MCF 10A (cell line): ENCODE measurements at regions not wholly inside any gene's neighbourhood (a gene's known extent, or its start where the extent isn't known, plus 50 kb on each side); places are given as distances from the start of the nearest gene placed in this dataset.

ENCODE experiments used
- BruUV-seq: library from RNA; stranded (reverse); fragments of 400-500 nt; replicated peaks from 2 replicates; lab custom pipeline; 2021; lab: Mats Ljungman, UMichigan
- CTCF ChIA-PET: fragments of 300-600 bp; sonication (Branson Sonifier 250); formaldehyde crosslinking; extraction: SDS; loops from one replicate; lab custom pipeline; 2021; ENCODE audit warnings: antibody characterized with exemption, inconsistent platforms; lab: Yijun Ruan, JAX
- POLR2A ChIA-PET: fragments of 300-600, 350-650 bp; sonication (Branson Sonifier 250); formaldehyde crosslinking; extraction: SDS; loops from one replicate; lab custom pipeline; 2020; ENCODE audit warnings: antibody characterized with exemption, inconsistent platforms; lab: Yijun Ruan, JAX
- DNase-seq: peaks from one replicate; pipeline ENCODE4 v3.0.0-alpha.2; 2018; ENCODE audit not compliant: unreplicated experiment
- H3K27ac Mint-ChIP-seq: one replicate; pipeline ENCODE4 v1.8.0; 2022; ENCODE audit warnings: mild to moderate bottlenecking, low read depth, mixed read lengths; ENCODE audit not compliant: unreplicated experiment
- H3K27me3 Mint-ChIP-seq: one replicate; pipeline ENCODE4 v1.8.0; 2022; ENCODE audit warnings: mixed read lengths; ENCODE audit not compliant: insufficient read depth, unreplicated experiment
- H3K36me3 Mint-ChIP-seq: one replicate; pipeline ENCODE4 v1.8.0; 2022; ENCODE audit warnings: mild to moderate bottlenecking, moderate library complexity, mixed read lengths; ENCODE audit not compliant: insufficient read depth, unreplicated experiment
- H3K4me1 Mint-ChIP-seq: one replicate; pipeline ENCODE4 v1.8.0; 2022; ENCODE audit warnings: mixed read lengths; ENCODE audit not compliant: insufficient read depth, unreplicated experiment
- H3K4me3 Mint-ChIP-seq: one replicate; pipeline ENCODE4 v1.8.0; 2022; ENCODE audit warnings: mild to moderate bottlenecking, moderate library complexity, mixed read lengths; ENCODE audit not compliant: unreplicated experiment
- H3K9me3 Mint-ChIP-seq: one replicate; pipeline ENCODE4 v1.8.0; 2022; ENCODE audit warnings: mixed read lengths; ENCODE audit not compliant: unreplicated experiment
- intact Hi-C: fragments of 100-400 bp; cut with micrococcal nuclease; formaldehyde crosslinking; loops from 2 replicates; pipeline ENCODE4 v1.14.1; 2022
- TF ChIP-seq, protein P1 (sequence below): fragments of 200-600 bp; IDR thresholded peaks from one replicate; pipeline ENCODE4 v1.8.0; 2022; ENCODE audit warnings: antibody characterized with exemption, mild to moderate bottlenecking; ENCODE audit not compliant: unreplicated experiment

DNA sequence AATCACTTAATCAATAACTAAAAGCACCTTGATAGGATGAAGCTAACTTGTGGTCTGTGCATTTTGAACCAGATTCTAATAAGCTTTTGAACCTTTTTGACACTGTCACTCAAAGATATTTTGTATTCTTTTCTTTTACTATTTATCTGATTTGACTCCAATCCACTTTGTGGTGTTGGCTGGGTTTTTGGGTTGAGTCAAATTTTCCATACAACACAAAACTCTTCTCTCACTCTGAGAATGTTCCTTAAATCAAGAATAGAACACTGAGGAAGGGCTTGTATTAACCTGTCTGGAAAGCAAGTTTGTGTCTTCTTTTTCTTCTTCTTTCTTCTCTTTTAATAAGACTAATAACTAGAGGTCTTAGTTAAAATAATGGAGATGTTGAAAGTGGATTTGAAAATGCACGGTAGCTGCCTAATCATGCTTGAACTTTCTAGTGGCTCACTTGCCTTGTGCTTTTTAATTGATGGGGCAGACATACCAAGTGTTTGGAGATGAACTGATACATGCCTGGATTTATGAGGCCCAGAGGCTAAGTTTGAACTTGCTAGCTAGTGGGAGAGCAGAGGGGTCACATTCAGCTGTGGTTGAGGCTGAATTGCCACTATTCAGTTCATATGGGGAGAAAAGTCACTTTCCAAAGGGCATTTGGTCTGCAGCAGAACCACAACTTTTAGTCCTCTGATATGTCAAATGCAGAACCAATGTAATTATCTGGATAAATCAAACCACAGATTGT, 93.5 kb upstream of the PTHLH start:
- POLR2A ChIA-PET: interaction anchor here (1.2 kb wide), 1 partner anchor 86 kb away, joined by 4 read pairs; no protein-coding TSS in a partner anchor
- Mint-ChIP-seq H3K27me3 (no peaks in the 10 kb centered on the region), H3K9me3 (no peaks in the 10 kb centered on the region), H3K27ac (no peak overlapping the region), H3K4me1 (peaks cover 8% of the 10 kb centered on the region), H3K36me3 (no peaks in the 10 kb centered on the region), H3K4me3 (no peak overlapping the region)
- no peak for DNase-seq
- intact Hi-C loops: no loop called here
- TF ChIP-seq, protein P1, sequence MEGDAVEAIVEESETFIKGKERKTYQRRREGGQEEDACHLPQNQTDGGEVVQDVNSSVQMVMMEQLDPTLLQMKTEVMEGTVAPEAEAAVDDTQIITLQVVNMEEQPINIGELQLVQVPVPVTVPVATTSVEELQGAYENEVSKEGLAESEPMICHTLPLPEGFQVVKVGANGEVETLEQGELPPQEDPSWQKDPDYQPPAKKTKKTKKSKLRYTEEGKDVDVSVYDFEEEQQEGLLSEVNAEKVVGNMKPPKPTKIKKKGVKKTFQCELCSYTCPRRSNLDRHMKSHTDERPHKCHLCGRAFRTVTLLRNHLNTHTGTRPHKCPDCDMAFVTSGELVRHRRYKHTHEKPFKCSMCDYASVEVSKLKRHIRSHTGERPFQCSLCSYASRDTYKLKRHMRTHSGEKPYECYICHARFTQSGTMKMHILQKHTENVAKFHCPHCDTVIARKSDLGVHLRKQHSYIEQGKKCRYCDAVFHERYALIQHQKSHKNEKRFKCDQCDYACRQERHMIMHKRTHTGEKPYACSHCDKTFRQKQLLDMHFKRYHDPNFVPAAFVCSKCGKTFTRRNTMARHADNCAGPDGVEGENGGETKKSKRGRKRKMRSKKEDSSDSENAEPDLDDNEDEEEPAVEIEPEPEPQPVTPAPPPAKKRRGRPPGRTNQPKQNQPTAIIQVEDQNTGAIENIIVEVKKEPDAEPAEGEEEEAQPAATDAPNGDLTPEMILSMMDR: no peak
- no TSS peak for BruUV-seq
- CTCF ChIA-PET: no interaction called here

DNA sequence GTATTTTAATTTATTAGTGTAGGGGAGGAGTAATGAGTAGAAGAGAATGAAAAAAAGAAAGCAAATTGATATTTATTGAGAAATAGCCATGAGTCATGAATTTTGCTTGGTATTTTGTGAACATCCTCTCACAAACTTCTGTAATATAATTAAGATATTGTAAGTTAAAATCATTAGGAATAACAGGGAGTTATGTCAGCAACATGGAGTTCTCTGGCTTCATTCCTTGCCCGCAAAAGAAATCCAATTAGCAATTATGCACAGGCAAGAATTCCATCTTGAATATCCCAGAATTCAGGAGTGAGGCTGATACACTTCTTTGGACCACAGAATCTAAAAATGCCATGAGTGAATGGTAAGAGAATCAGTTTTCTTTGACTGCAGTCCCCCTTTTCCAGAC, 94.3 kb upstream of the PTHLH start:
- TF ChIP-seq, protein P1: no peak
- ChIA-PET POLR2A (no interaction called here), CTCF (no interaction called here)
- no peak overlapping the region for H3K27ac Mint-ChIP-seq
- peaks cover 8% of the 10 kb centered on the region for H3K4me1 Mint-ChIP-seq
- intact Hi-C loops: no loop called here
- DNase-seq: no peak
- H3K9me3 Mint-ChIP-seq: no peaks in the 10 kb centered on the region
- no peaks in the 10 kb centered on the region for H3K36me3 Mint-ChIP-seq
- no peaks in the 10 kb centered on the region for H3K27me3 Mint-ChIP-seq
- H3K4me3 Mint-ChIP-seq: no peak overlapping the region
- BruUV-seq: no TSS peak

DNA sequence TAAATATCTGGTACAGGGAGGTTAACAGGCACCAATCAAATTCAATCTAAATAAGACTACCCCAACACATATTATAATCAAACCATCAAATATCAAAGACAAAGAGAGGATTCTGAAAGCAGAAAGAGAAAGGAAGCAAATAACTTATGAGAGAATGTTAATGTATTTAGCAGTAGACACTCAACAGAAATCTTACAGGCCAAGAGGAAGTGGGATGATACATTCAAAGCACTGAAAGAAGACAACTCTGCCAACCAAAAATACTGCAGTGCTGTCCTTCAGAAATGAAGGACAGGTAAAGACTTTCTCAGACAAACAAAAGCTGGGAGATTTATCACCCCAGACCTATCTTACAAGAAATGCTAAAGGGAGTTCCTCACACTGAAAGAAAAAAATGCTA, 95.9 kb upstream of the PTHLH start:
- no TSS peak for BruUV-seq
- Mint-ChIP-seq H3K4me1 (peaks cover 8% of the 10 kb centered on the region), H3K36me3 (no peaks in the 10 kb centered on the region), H3K27me3 (no peaks in the 10 kb centered on the region), H3K27ac (no peak overlapping the region), H3K9me3 (no peaks in the 10 kb centered on the region), H3K4me3 (no peak overlapping the region)
- POLR2A ChIA-PET: interaction anchor here (0.7 to 2.1 kb wide), 2 partner anchors 11 to 87 kb away, joined by 3 to 6 read pairs; no protein-coding TSS in a partner anchor
- no peak for DNase-seq
- TF ChIP-seq, protein P1: no peak
- CTCF ChIA-PET: interaction anchor here (0.6 kb wide), 1 partner anchor 69 kb away, joined by 4 read pairs; no protein-coding TSS in a partner anchor
- intact Hi-C loops: no loop called here

DNA sequence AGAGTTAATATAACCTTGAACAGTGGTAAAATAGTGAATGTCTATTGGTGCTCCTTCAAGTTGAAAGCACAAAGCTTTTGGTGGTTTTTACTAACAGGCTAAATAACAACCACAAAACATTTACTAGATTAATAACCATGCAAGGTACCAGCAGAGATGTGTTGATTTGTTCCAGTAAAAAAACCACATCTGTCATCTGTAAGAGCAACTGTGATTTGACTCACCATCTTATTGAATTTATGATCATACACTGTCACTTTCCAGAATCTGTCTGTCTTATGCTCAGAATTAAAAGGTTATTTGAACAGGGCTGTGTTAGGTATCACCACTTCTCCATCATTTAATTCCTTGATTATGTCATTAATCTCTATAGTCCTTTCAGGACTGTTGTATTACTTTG, 107.0 kb upstream of the PTHLH start:
- POLR2A ChIA-PET: no interaction called here
- BruUV-seq: no TSS peak
- H3K27ac Mint-ChIP-seq: no peak overlapping the region
- no peak overlapping the region for H3K4me3 Mint-ChIP-seq
- no peaks in the 10 kb centered on the region for H3K27me3 Mint-ChIP-seq
- intact Hi-C loops: no loop called here
- H3K4me1 Mint-ChIP-seq: no peaks in the 10 kb centered on the region
- TF ChIP-seq, protein P1: no peak
- peaks cover 10% of the 10 kb centered on the region for H3K9me3 Mint-ChIP-seq
- H3K36me3 Mint-ChIP-seq: no peaks in the 10 kb centered on the region
- no peak for DNase-seq
- CTCF ChIA-PET: no interaction called here
